Vagina (tissue), 2 donors: ENCODE measurements at regions not wholly inside any gene's neighbourhood (a gene's known extent, or its start where the extent isn't known, plus 50 kb on each side); places are given as distances from the start of the nearest gene placed in this dataset.

Source experiments
- POLR2A ChIP-seq, 2 donors: fragments of 450-650 bp; IDR thresholded peaks; one replicate each; pipeline ENCODE4 v1.6.1; 2017; ENCODE audit warnings: antibody characterized with exemption in 2 of 2, mild to moderate bottlenecking in 2 of 2, moderate library complexity in 2 of 2
- POLR2AphosphoS5 ChIP-seq, 2 donors: sonication (generic); formaldehyde crosslinking; IDR thresholded peaks; one replicate each; pipeline ENCODE4 v1.9.0; 2017; ENCODE audit warnings: antibody characterized with exemption in 2 of 2, mild to moderate bottlenecking in 2 of 2, low read depth in 1 of 2; ENCODE audit not compliant: insufficient read depth in 1 of 2
- TF ChIP-seq, protein P1 (sequence below), 3 experiments: fragments of 450-650 bp in 2 of 3; fragments of 200-600 bp in 1 of 3; sonication (generic) in 1 of 3; IDR thresholded peaks; one replicate each; pipeline ENCODE4 v1.5.1; 2017 to 2019; ENCODE audit warnings: antibody characterized with exemption in 3 of 3, mild to moderate bottlenecking in 2 of 3, moderate library complexity in 2 of 3

DNA sequence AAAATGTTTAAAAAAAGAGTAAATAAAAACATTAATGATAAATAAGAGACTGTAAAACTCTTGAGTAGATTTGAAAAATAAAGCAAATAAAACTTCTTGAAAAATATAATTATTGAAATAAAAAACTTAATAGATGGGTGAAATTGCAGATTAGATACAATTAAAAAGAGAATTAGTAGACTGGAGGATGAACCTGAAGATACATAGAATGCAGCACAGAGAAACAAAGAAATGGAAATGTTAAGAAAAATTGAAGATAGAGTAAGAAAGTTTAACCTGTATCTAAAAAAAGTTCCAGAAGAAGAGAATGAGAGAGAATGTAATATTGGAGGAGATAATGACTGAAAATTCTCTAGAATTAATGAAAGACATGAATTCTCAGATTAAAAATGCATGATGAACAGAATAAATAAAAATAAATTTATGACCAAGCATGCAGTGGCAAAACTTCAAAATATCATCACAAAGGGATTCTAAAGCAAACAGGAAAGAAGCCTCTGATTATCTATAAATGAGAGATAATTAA is 438.1 kb upstream of the CLINT1 start:
- TF ChIP-seq, protein P1, sequence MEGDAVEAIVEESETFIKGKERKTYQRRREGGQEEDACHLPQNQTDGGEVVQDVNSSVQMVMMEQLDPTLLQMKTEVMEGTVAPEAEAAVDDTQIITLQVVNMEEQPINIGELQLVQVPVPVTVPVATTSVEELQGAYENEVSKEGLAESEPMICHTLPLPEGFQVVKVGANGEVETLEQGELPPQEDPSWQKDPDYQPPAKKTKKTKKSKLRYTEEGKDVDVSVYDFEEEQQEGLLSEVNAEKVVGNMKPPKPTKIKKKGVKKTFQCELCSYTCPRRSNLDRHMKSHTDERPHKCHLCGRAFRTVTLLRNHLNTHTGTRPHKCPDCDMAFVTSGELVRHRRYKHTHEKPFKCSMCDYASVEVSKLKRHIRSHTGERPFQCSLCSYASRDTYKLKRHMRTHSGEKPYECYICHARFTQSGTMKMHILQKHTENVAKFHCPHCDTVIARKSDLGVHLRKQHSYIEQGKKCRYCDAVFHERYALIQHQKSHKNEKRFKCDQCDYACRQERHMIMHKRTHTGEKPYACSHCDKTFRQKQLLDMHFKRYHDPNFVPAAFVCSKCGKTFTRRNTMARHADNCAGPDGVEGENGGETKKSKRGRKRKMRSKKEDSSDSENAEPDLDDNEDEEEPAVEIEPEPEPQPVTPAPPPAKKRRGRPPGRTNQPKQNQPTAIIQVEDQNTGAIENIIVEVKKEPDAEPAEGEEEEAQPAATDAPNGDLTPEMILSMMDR (IDR thresholded peaks at IDR 0.05): no peak
- no peak for TF ChIP-seq POLR2A (IDR thresholded peaks at IDR 0.05)
- TF ChIP-seq POLR2AphosphoS5 (IDR thresholded peaks at IDR 0.05; ENCODE audit: insufficient read depth in 1 of 2, low read depth in 1 of 2): no peak
